ENCODE measurements at regions not wholly inside any gene's neighbourhood (a gene's known extent, or its start where the extent isn't known, plus 50 kb on each side); places are given as distances from the start of the nearest gene placed in this dataset.

DNA sequence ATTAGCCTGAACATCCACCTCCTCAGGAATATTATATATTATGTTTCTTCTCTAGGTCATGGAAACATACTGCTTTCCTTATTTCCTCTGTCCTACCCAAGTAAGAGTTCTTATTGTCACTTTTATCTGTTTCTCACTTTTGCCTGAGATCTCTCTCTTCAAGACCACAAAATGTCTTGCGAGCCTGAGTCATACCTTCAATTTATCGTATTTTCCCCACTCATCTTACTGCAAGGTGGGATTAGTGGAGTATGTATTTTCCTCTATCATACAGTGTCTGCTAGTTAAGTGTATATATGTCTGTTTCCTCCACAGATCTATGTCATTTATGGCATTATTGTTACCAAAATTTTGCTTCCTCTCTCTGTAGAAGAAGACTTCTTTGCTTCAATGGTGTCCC lies 124.5 kb downstream of the EIF4E start:
- DNase-seq (ENCODE audit: low read depth): no peak
- Histone ChIP-seq H3K36me3 (ENCODE audit: control insufficient read depth, insufficient read depth, low read length) (no peaks in the 10 kb centered on the region), H3K27me3 (ENCODE audit: control insufficient read depth, insufficient read depth, low read length) (no peaks in the 10 kb centered on the region), H3K4me3 (ENCODE audit: low read depth, low read length) (no peak overlapping the region)
- TF ChIP-seq, protein P1, sequence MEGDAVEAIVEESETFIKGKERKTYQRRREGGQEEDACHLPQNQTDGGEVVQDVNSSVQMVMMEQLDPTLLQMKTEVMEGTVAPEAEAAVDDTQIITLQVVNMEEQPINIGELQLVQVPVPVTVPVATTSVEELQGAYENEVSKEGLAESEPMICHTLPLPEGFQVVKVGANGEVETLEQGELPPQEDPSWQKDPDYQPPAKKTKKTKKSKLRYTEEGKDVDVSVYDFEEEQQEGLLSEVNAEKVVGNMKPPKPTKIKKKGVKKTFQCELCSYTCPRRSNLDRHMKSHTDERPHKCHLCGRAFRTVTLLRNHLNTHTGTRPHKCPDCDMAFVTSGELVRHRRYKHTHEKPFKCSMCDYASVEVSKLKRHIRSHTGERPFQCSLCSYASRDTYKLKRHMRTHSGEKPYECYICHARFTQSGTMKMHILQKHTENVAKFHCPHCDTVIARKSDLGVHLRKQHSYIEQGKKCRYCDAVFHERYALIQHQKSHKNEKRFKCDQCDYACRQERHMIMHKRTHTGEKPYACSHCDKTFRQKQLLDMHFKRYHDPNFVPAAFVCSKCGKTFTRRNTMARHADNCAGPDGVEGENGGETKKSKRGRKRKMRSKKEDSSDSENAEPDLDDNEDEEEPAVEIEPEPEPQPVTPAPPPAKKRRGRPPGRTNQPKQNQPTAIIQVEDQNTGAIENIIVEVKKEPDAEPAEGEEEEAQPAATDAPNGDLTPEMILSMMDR (IDR thresholded peaks at IDR 0.05; ENCODE audit: insufficient read depth, low read length, poor library complexity, severe bottlenecking): no peak

DNA sequence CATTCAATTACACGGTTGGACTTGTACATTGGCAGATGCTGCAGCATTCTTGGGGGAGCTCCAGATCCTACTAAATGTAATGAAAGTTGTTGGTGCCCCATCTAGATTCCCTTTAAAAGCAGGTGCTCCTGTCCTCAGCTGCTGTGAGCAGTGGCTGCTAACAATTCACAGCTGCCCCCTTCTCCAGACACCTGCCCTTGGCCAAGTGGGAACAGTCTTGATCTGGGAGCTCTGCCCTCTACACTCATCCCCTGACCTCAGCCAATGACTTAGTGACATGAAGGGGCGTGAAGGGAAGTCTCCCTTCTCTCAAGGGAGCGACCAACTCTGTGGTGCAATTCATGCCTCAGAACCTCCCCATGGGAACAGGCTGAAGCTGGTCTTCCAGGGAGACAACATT lies 125.7 kb downstream of the EIF4E start:
- TF ChIP-seq, protein P1 (IDR thresholded peaks at IDR 0.05; ENCODE audit: insufficient read depth, low read length, poor library complexity, severe bottlenecking): no peak
- Histone ChIP-seq H3K36me3 (ENCODE audit: control insufficient read depth, insufficient read depth, low read length) (no peaks in the 10 kb centered on the region), H3K4me3 (ENCODE audit: low read depth, low read length) (no peak overlapping the region), H3K27me3 (ENCODE audit: control insufficient read depth, insufficient read depth, low read length) (no peaks in the 10 kb centered on the region)
- no peak for DNase-seq (ENCODE audit: low read depth)

DNA sequence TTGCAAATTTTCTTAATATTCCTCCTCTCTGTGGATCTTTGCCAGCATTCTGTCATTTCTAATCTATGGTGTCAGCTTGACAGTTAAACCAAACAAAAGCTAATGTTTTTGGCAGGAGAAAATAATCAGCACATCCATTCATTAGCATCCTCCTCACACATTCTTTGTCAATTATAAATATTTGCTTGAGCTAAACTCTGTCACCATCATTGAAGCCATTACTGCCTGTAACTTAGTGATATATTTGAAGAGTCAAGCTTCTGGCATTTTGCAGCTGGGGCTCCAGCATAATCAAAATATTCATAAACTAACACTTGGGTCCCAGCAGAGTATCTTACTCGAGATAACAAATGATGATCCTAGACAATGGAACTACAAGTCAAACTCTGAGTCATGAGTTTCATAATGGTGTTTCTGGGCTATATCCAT lies 126.1 kb downstream of the EIF4E start:
- DNase-seq (ENCODE audit: low read depth): no peak
- H3K27me3 ChIP-seq (ENCODE audit: control insufficient read depth, insufficient read depth, low read length): no peaks in the 10 kb centered on the region
- TF ChIP-seq, protein P1 (IDR thresholded peaks at IDR 0.05; ENCODE audit: insufficient read depth, low read length, poor library complexity, severe bottlenecking): no peak
- no peaks in the 10 kb centered on the region for H3K36me3 ChIP-seq (ENCODE audit: control insufficient read depth, insufficient read depth, low read length)
- H3K4me3 ChIP-seq (ENCODE audit: low read depth, low read length): no peak overlapping the region

DNA sequence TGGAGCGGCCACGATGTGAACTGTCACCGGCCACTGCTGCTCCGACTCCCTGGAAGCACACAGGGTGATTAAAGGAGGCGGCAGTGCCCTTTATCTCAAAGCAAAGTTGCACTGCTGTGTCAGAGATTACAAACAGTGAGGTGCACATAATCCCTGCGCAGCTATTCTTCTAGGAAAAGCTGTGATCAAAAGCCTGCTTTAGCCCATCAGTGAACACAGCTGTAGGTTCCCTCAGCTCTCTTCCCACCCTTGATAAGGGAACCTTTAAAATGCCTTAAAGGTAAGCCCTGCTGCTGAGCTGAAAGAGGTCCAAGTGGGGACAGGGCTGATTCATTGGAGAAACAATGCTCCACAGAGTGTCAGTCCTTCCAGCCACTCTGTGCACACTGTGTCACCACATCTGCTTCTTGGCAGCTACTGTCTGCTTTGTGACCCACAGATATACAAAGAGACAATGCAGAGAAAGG lies 127.6 kb downstream of the EIF4E start:
- no peaks in the 10 kb centered on the region for H3K27me3 ChIP-seq (ENCODE audit: control insufficient read depth, insufficient read depth, low read length)
- TF ChIP-seq, protein P1 (IDR thresholded peaks at IDR 0.05; ENCODE audit: insufficient read depth, low read length, poor library complexity, severe bottlenecking): no peak
- no peak overlapping the region for H3K4me3 ChIP-seq (ENCODE audit: low read depth, low read length)
- no peaks in the 10 kb centered on the region for H3K36me3 ChIP-seq (ENCODE audit: control insufficient read depth, insufficient read depth, low read length)
- DNase-seq (ENCODE audit: low read depth): no peak

DNA sequence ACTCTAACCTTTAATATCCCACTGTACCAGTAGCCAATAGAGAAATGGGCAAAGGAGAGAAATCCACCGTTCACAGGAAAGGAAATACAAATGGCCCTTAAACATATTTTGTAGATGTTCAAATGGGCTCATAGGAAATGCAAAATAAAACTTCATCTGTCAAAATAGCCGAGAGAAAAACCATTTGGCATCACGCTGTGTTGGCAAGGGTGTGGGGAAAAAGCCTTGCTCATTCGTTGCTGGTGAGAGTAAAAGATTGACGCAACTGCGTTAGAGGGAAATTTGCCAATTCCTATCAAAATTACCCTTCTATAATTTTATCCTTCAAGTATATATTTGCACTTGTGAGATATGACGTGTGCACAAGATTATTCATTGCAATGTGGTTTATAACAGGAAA lies 131.9 kb downstream of the EIF4E start:
- Histone ChIP-seq H3K36me3 (ENCODE audit: control insufficient read depth, insufficient read depth, low read length) (no peaks in the 10 kb centered on the region), H3K4me3 (ENCODE audit: low read depth, low read length) (no peak overlapping the region), H3K27me3 (ENCODE audit: control insufficient read depth, insufficient read depth, low read length) (no peaks in the 10 kb centered on the region)
- no peak for DNase-seq (ENCODE audit: low read depth)
- TF ChIP-seq, protein P1 (IDR thresholded peaks at IDR 0.05; ENCODE audit: insufficient read depth, low read length, poor library complexity, severe bottlenecking): no peak

DNA sequence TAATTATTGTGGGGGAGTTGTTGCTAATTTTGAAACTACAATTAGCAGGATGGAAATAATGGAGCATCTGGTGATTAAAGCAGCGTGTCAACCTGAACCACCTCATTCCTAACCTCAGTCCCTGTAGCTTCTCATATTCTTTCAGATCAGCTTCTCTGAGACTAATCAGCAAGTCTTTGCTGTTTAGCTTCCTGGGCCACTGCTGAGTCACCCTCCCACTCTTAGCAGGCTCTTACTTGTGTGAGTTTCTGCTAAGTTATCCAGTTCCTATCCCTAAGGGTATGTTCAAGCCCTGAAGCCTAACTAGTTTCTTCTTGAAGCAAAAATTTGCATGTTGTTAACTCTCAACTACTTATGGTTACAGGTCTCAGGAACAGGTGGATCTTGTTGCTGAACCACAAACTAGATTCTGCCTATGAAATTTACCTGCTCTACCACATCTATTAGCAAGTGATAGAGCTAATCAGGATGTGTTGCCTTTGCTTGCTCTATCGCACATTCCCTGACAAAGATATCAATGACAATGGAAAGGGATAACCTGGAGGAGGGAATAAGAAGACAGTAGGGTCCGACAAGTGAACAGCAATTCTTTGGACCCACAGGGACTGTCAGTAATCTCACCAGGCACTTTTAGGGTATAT lies 134.2 kb downstream of the EIF4E start:
- no peaks in the 10 kb centered on the region for H3K36me3 ChIP-seq (ENCODE audit: control insufficient read depth, insufficient read depth, low read length)
- H3K4me3 ChIP-seq (ENCODE audit: low read depth, low read length): no peak overlapping the region
- DNase-seq (ENCODE audit: low read depth): peak; percentile 32
- H3K27me3 ChIP-seq (ENCODE audit: control insufficient read depth, insufficient read depth, low read length): no peaks in the 10 kb centered on the region
- TF ChIP-seq, protein P1 (IDR thresholded peaks at IDR 0.05; ENCODE audit: insufficient read depth, low read length, poor library complexity, severe bottlenecking): no peak

Data from kidney epithelial cell (primary cell).